HCT116 (cell line): ENCODE measurements at regions not wholly inside any gene's neighbourhood (a gene's known extent, or its start where the extent isn't known, plus 50 kb on each side); places are given as distances from the start of the nearest gene placed in this dataset.

ENCODE experiments used
- ATAC-seq: fragments of 200-7000 bp; cut with Tn5 transposase; 2 replicates; pipeline ENCODE4 v1.9.1; 2020; ENCODE audit warnings: mild to moderate bottlenecking, moderate library complexity
- BruUV-seq: library from RNA; stranded (reverse); fragments of 400-500 nt; replicated peaks from 2 replicates; lab custom pipeline; 2021; lab: Mats Ljungman, UMichigan
- CTCF ChIA-PET: fragments of 300-600 bp; sonication (Branson Sonifier 250); formaldehyde crosslinking; loops from one replicate; lab custom pipeline; 2021; ENCODE audit warnings: antibody characterized with exemption; lab: Charles Lee
- POLR2A ChIA-PET: fragments of 300-600, 350-600 bp; sonication (Branson Sonifier 250); formaldehyde crosslinking; loops from one replicate; lab custom pipeline; 2021; ENCODE audit warnings: antibody characterized with exemption; lab: Charles Lee
- RAD21 ChIA-PET, 2 experiments: fragments of 300-600 bp; sonication (Branson Sonifier 250); formaldehyde crosslinking; loops; one replicate each; lab custom pipeline; 2023; ENCODE audit warnings: low total read pairs in 2 of 2; ENCODE audit not compliant: uncharacterized antibody in 2 of 2, unreplicated experiment in 2 of 2, low non-redundant PET in 1 of 2; lab: Charles Lee
- DNase-seq: peaks from one replicate; pipeline ENCODE4 v3.0.0-alpha.2; 2010; ENCODE audit warnings: low read depth, low spot score
- H2AFZ ChIP-seq: fragments of 200-600 bp; shearing (Covaris generic), sonication (generic); 2 replicates; pipeline ENCODE4 v1.6.1; 2017; ENCODE audit warnings: low read depth, mixed run types, mixed read lengths, antibody characterized with exemption, low read length; ENCODE audit not compliant: poor library complexity, severe bottlenecking
- H3K27ac ChIP-seq: 2 replicates; pipeline ENCODE4 v1.5.1; 2012; ENCODE audit warnings: low read depth, low read length
- H3K27me3 ChIP-seq: fragments of 200-600 bp; sonication (generic); 2 replicates; pipeline ENCODE4 v1.6.1; 2016; ENCODE audit warnings: mixed run types, low read length, mixed read lengths; ENCODE audit not compliant: insufficient read depth
- H3K36me3 ChIP-seq, 2 experiments: fragments of 200-500 bp in 1 of 2; fragments of 200-600 bp in 1 of 2; sonication (Bioruptor generic) in 1 of 2; sonication (generic) in 1 of 2; 2 replicates each; pipeline versions ENCODE4 v1.5.1 to v1.6.1; 2014 to 2016; ENCODE audit warnings: low read length in 2 of 2, inconsistent platforms in 1 of 2, mixed read lengths in 1 of 2, mixed run types in 1 of 2; ENCODE audit not compliant: insufficient read depth in 2 of 2, control insufficient read depth in 1 of 2
- H3K4me1 ChIP-seq, 2 experiments: fragments of 200-600 bp in 1 of 2; sonication (generic) in 1 of 2; 2 replicates each; pipeline versions ENCODE4 v1.5.1 to v1.6.1; 2012 to 2017; ENCODE audit warnings: low read length in 2 of 2, inconsistent platforms in 1 of 2, mild to moderate bottlenecking in 1 of 2, mixed read lengths in 1 of 2, mixed run types in 1 of 2, moderate library complexity in 1 of 2; ENCODE audit not compliant: insufficient read depth in 2 of 2, control insufficient read depth in 1 of 2
- H3K4me2 ChIP-seq: fragments of 200-600 bp; sonication (generic); 2 replicates; pipeline ENCODE4 v1.6.1; 2017; ENCODE audit warnings: mixed run types, low read length, mixed read lengths
- H3K4me3 ChIP-seq, 2 experiments: fragments of 200-600 bp in 1 of 2; sonication (generic) in 1 of 2; replicated peaks in 1 of 2; 2 replicates each; pipeline ENCODE4 v1.5.1; 2011 to 2016; ENCODE audit warnings: low read length in 2 of 2, control low read depth in 1 of 2, low read depth in 1 of 2, mild to moderate bottlenecking in 1 of 2, mixed read lengths in 1 of 2, mixed run types in 1 of 2
- H3K79me2 ChIP-seq: fragments of 200-600 bp; sonication (generic); 2 replicates; pipeline ENCODE4 v1.6.1; 2017; ENCODE audit warnings: mild to moderate bottlenecking, mixed run types, low read length, moderate library complexity, mixed read lengths; ENCODE audit not compliant: insufficient read depth
- H3K9ac ChIP-seq: fragments of 200-600 bp; sonication (generic); 2 replicates; pipeline ENCODE4 v1.6.1; 2016; ENCODE audit warnings: low read length, mixed read lengths
- H3K9me2 ChIP-seq: fragments of 200-600 bp; sonication (generic), shearing (Covaris generic); 2 replicates; pipeline ENCODE4 v1.6.1; 2017; ENCODE audit warnings: mixed run types, mild to moderate bottlenecking, moderate library complexity; ENCODE audit not compliant: insufficient read depth
- H3K9me3 ChIP-seq, 2 experiments: fragments of 200-500 bp in 1 of 2; fragments of 200-600 bp in 1 of 2; sonication (Bioruptor generic) in 1 of 2; sonication (generic) in 1 of 2; 2 replicates each; pipeline ENCODE4 v1.6.1; 2014 to 2017; ENCODE audit warnings: low read length in 2 of 2, mixed read lengths in 2 of 2, inconsistent platforms in 1 of 2, low read depth in 1 of 2, mild to moderate bottlenecking in 1 of 2, mixed run types in 1 of 2, moderate library complexity in 1 of 2; ENCODE audit not compliant: control insufficient read depth in 1 of 2, insufficient read depth in 1 of 2
- H4K20me1 ChIP-seq: fragments of 200-600 bp; sonication (generic), shearing (Covaris generic); 2 replicates; pipeline ENCODE4 v1.6.1; 2017; ENCODE audit warnings: mixed run types, mild to moderate bottlenecking, moderate library complexity; ENCODE audit not compliant: insufficient read depth
- EZH2 ChIP-seq: fragments of 200-600 bp; sonication (generic); IDR thresholded peaks from 2 replicates; pipeline ENCODE4 v1.6.1; 2017; ENCODE audit warnings: antibody characterized with exemption, mixed run types
- EZH2phosphoT487 ChIP-seq: fragments of 200-600 bp; IDR thresholded peaks from 2 replicates; pipeline ENCODE4 v1.6.1; 2018; ENCODE audit warnings: antibody characterized with exemption, borderline replicate concordance
- FOSL1 ChIP-seq: IDR thresholded peaks from 2 replicates; pipeline ENCODE4 v1.6.1; 2012; ENCODE audit warnings: low read depth
- SIN3A ChIP-seq: IDR thresholded peaks from 2 replicates; pipeline ENCODE4 v1.6.1; 2012; ENCODE audit warnings: low read depth
- SRF ChIP-seq: IDR thresholded peaks from 2 replicates; pipeline ENCODE4 v1.6.1; 2012; ENCODE audit warnings: low read depth
- TCF7L2 ChIP-seq: IDR thresholded peaks from 2 replicates; pipeline ENCODE4 v1.7.0; 2011; ENCODE audit warnings: borderline replicate concordance, inconsistent platforms; ENCODE audit not compliant: insufficient read depth, insufficient read length; ENCODE audit errors: extremely low read depth
- ZBTB33 ChIP-seq: IDR thresholded peaks from 2 replicates; pipeline ENCODE4 v1.6.1; 2011; ENCODE audit warnings: mild to moderate bottlenecking, low read length, moderate library complexity; ENCODE audit not compliant: insufficient replicate concordance; ENCODE audit errors: extremely low read depth
- ZFX ChIP-seq: fragments of 450-650 bp; IDR thresholded peaks from 2 replicates; pipeline ENCODE4 v1.6.1; 2017
- ZNF274 ChIP-seq: fragments of 200-500 bp; sonication (Bioruptor generic); IDR thresholded peaks from 2 replicates; pipeline ENCODE4 v1.6.1; 2014; ENCODE audit warnings: mild to moderate bottlenecking, low read depth, low read length, inconsistent platforms
- intact Hi-C: fragments of 100-400 bp; cut with micrococcal nuclease; formaldehyde crosslinking; loops from 2 replicates; pipeline ENCODE4 v1.10.0; 2022
- TF ChIP-seq, protein P1 (sequence below): IDR thresholded peaks from 2 replicates; pipeline ENCODE4 v1.6.1; 2012
- TF ChIP-seq, protein P2 (sequence below): IDR thresholded peaks from 2 replicates; pipeline ENCODE4 v1.6.1; 2012

DNA sequence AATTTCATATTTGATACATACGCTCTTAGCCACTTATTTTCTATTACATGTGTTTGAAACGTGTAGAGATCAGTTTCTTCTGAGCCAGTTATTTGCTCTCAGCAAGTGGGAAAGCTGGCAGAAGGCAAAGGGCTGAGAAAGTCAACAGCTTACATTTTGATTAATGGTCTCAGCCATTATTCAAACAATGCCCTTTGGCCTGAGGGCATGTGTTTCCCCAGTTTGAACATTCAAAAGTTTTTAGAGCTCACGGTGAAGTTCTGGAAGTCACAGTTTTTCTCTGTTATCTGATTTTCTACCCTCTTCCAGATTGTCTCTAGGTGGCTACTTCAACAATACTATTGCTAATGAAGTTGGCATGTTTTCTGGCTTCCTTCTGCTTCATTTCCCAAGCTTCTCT lies 591.8 kb upstream of the CPEB2 start:
- intact Hi-C loops, result no loop called here
- Histone ChIP-seq H3K9me3 (peaks cover 3 to 13% of the 10 kb centered on the region in 2 experiments; a peak in 2 of 4 replicates), H3K9me2 (no peaks in the 10 kb centered on the region), H4K20me1 (no peaks in the 10 kb centered on the region), H3K79me2 (no peaks in the 10 kb centered on the region), H3K4me1 (no peaks in the 10 kb centered on the region), H3K9ac (no peak overlapping the region), H3K4me2 (no peak overlapping the region), H3K4me3 (no peak overlapping the region), H3K27ac (no peak overlapping the region), H3K27me3 (no peaks in the 10 kb centered on the region), H3K36me3 (no peaks in the 10 kb centered on the region), H2AFZ (no peak overlapping the region)
- ATAC-seq (no peak), DNase-seq (no peak)
- ChIA-PET CTCF (no interaction called here), RAD21 (no interaction called here), POLR2A (no interaction called here)
- no TSS peak for BruUV-seq
- no peak for TF ChIP-seq FOSL1
- TF ChIP-seq ZBTB33, result no peak
- TF ChIP-seq, protein P1, sequence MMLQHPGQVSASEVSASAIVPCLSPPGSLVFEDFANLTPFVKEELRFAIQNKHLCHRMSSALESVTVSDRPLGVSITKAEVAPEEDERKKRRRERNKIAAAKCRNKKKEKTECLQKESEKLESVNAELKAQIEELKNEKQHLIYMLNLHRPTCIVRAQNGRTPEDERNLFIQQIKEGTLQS, result no peak
- no peak for TF ChIP-seq ZFX
- no peak for TF ChIP-seq SRF
- TF ChIP-seq, protein P2, sequence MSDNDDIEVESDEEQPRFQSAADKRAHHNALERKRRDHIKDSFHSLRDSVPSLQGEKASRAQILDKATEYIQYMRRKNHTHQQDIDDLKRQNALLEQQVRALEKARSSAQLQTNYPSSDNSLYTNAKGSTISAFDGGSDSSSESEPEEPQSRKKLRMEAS, result no peak
- no peak for TF ChIP-seq ZNF274
- TF ChIP-seq EZH2, result no peak
- no peak for TF ChIP-seq SIN3A
- no peak for TF ChIP-seq EZH2phosphoT487
- no peak for TF ChIP-seq TCF7L2
